ENCODE measurements at regions not wholly inside any gene's neighbourhood (a gene's known extent, or its start where the extent isn't known, plus 50 kb on each side); places are given as distances from the start of the nearest gene placed in this dataset.

DNA sequence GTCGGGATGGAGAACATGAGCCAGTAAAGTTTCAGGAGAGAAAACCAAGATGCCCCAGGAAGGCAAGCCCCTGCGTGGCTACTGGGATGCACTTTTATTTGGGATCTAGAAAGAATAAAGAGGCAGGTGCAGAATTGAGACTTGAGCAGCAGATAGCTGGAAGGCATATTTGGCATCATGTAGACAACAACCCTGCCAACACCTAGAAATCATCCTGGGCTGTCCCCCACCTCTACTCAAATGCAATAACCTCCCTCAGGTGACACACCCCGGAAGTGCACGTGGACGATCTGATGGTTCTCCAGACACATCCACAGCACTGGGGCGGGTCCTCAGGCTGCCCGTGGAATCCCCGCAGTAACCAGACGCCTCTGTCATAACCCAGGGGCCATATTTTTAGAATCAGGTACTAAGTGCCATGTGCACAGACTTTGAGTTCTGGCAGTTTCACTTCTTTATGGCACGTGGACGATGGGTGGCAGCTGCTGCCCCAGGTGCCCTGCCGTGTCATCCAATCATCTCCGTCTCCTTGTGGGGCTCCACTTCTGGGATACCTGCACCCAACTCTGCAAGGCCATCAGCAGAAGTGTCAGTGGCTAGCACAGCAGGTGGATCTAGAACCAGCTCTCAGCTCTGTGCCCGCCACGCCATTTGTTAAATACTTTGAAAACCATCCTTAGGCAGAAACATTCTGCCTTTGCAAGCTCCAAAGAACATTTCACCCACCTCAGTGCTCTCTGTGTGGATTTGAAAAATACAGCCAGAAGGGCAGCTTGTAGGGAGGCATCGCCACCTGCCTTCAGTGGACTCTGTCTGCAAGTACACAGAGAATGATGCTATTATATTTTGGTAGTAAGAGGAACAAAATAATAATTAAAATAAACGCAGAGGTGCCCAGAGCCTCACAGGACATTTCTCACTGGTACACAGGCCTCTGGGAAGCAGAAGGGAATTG lies 771.7 kb upstream of the TMEM132C start:
- WGBS (ENCODE audit: insufficient coverage, insufficient replicate concordance, low lambda C conversion rate, missing lambda C conversion rate) = 50% methylated on average over 17 of the region's 17 CpGs

DNA sequence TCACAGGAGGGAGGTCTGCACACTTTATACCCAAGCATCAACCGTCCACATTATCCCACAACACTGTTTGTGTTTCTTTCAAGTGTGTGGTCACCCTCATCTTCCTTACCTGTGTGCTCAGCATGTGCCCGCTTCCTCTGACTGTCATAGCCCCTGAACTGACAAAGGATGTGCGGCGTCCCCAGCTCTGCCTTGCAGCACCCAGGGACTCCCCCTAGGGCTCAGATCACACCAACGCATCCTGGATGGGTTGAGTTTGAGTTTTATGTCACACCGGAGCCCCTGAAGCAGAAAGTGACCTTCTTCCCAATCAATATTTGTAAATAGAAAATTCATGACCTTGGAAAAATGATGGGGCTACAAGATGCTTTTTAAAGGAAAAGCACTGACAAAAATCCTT lies 770.7 kb upstream of the TMEM132C start:
- H2AFZ ChIP-seq (ENCODE audit: control insufficient read depth, low read depth, low read length) = no peak overlapping the region
- no peaks in the 10 kb centered on the region for H3K79me2 ChIP-seq (ENCODE audit: control insufficient read depth, insufficient read depth, low read length)
- intact Hi-C loops (cut with micrococcal nuclease; ENCODE audit: unreplicated experiment) = no loop called here
- CTCF ChIA-PET = interaction anchor here (1.3 kb wide), 1 partner anchor 11 kb away, joined by 8 read pairs; no protein-coding TSS in a partner anchor
- POLR2A ChIA-PET = no interaction called here
- no TSS peak for BruUV-seq (replicated peaks)
- no peak for DNase-seq (ENCODE audit: low read depth, low spot score)
- no peaks in the 10 kb centered on the region for H3K4me1 ChIP-seq (ENCODE audit: control insufficient read depth, insufficient read depth, low read length)
- no peak overlapping the region for H3K9ac ChIP-seq (ENCODE audit: control insufficient read depth, insufficient read depth, low read length)
- RAD21 ChIA-PET (ENCODE audit: unreplicated experiment) = interaction anchor here (1.3 kb wide), 1 partner anchor 181 kb away, joined by 3 read pairs; no protein-coding TSS in a partner anchor
- H3K36me3 ChIP-seq (ENCODE audit: control insufficient read depth in 2 of 2, insufficient read depth in 2 of 2, low read length in 1 of 2) = no peaks in the 10 kb centered on the region
- in situ Hi-C loops (cut with MboI) = no loop called here
- H3K27me3 ChIP-seq (replicated peaks in 1 of 2; ENCODE audit: control insufficient read depth in 2 of 2, insufficient read depth in 2 of 2, low read length in 1 of 2) = no peaks in the 10 kb centered on the region
- no peaks in the 10 kb centered on the region for H4K20me1 ChIP-seq (ENCODE audit: control insufficient read depth, insufficient read depth)
- no peak for FAIRE-seq
- SMC1A ChIA-PET (ENCODE audit: uncharacterized antibody, unreplicated experiment) = interaction anchor here (2.4 to 3.5 kb wide), 2 partner anchors 60 to 181 kb away, joined by 7 to 9 read pairs; no protein-coding TSS in a partner anchor
- WGBS (ENCODE audit: insufficient coverage, insufficient replicate concordance, low lambda C conversion rate, missing lambda C conversion rate) = 14% methylated on average over 6 of the region's 6 CpGs
- no peaks in the 10 kb centered on the region for H3K9me3 ChIP-seq (replicated peaks; ENCODE audit: control insufficient read depth, insufficient read depth, low read length)
- H3K4me2 ChIP-seq (ENCODE audit: control insufficient read depth, insufficient read depth) = no peak overlapping the region
- H3K27ac ChIP-seq (ENCODE audit: control insufficient read depth, insufficient read depth) = no peak overlapping the region
- H3K4me3 ChIP-seq = no peak overlapping the region
- ATAC-seq = no peak
- TF ChIP-seq CHD1 (IDR thresholded peaks at IDR 0.05; ENCODE audit: low read depth, low read length) = no peak
- TF ChIP-seq TCF12 (IDR thresholded peaks at IDR 0.05; ENCODE audit: low read depth, low read length) = no peak
- TF ChIP-seq RBBP5 (conservative IDR thresholded peaks at IDR 0.05) = no peak
- TF ChIP-seq KLF5 (IDR thresholded peaks at IDR 0.05; ENCODE audit: partially characterized antibody) = no peak
- no peak for TF ChIP-seq HCFC1 (IDR thresholded peaks at IDR 0.05; ENCODE audit: low read length)
- no peak for TF ChIP-seq ZBED1 (IDR thresholded peaks at IDR 0.05; ENCODE audit: borderline replicate concordance)
- TF ChIP-seq, protein P1, sequence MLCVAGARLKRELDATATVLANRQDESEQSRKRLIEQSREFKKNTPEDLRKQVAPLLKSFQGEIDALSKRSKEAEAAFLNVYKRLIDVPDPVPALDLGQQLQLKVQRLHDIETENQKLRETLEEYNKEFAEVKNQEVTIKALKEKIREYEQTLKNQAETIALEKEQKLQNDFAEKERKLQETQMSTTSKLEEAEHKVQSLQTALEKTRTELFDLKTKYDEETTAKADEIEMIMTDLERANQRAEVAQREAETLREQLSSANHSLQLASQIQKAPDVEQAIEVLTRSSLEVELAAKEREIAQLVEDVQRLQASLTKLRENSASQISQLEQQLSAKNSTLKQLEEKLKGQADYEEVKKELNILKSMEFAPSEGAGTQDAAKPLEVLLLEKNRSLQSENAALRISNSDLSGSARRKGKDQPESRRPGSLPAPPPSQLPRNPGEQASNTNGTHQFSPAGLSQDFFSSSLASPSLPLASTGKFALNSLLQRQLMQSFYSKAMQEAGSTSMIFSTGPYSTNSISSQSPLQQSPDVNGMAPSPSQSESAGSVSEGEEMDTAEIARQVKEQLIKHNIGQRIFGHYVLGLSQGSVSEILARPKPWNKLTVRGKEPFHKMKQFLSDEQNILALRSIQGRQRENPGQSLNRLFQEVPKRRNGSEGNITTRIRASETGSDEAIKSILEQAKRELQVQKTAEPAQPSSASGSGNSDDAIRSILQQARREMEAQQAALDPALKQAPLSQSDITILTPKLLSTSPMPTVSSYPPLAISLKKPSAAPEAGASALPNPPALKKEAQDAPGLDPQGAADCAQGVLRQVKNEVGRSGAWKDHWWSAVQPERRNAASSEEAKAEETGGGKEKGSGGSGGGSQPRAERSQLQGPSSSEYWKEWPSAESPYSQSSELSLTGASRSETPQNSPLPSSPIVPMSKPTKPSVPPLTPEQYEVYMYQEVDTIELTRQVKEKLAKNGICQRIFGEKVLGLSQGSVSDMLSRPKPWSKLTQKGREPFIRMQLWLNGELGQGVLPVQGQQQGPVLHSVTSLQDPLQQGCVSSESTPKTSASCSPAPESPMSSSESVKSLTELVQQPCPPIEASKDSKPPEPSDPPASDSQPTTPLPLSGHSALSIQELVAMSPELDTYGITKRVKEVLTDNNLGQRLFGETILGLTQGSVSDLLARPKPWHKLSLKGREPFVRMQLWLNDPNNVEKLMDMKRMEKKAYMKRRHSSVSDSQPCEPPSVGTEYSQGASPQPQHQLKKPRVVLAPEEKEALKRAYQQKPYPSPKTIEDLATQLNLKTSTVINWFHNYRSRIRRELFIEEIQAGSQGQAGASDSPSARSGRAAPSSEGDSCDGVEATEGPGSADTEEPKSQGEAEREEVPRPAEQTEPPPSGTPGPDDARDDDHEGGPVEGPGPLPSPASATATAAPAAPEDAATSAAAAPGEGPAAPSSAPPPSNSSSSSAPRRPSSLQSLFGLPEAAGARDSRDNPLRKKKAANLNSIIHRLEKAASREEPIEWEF (IDR thresholded peaks at IDR 0.05; ENCODE audit: insufficient replicate concordance, low read depth, low read length) = no peak

More for the DNA sequence above, 771.7 kb upstream of the TMEM132C start:
- DNase-seq (ENCODE audit: low read depth, low spot score) (no peak), ATAC-seq (no peak), FAIRE-seq (no peak)
- Histone ChIP-seq H3K27me3 (replicated peaks in 1 of 2; ENCODE audit: control insufficient read depth in 2 of 2, insufficient read depth in 2 of 2, low read length in 1 of 2) (no peaks in the 10 kb centered on the region), H3K36me3 (ENCODE audit: control insufficient read depth in 2 of 2, insufficient read depth in 2 of 2, low read length in 1 of 2) (no peaks in the 10 kb centered on the region), H3K79me2 (ENCODE audit: control insufficient read depth, insufficient read depth, low read length) (no peaks in the 10 kb centered on the region), H3K27ac (ENCODE audit: control insufficient read depth, insufficient read depth) (no peak overlapping the region), H3K9ac (ENCODE audit: control insufficient read depth, insufficient read depth, low read length) (no peak overlapping the region), H4K20me1 (ENCODE audit: control insufficient read depth, insufficient read depth) (no peaks in the 10 kb centered on the region), H3K9me3 (replicated peaks; ENCODE audit: control insufficient read depth, insufficient read depth, low read length) (no peaks in the 10 kb centered on the region), H3K4me3 (no peak overlapping the region), H3K4me2 (ENCODE audit: control insufficient read depth, insufficient read depth) (no peak overlapping the region), H3K4me1 (ENCODE audit: control insufficient read depth, insufficient read depth, low read length) (no peaks in the 10 kb centered on the region), H2AFZ (ENCODE audit: control insufficient read depth, low read depth, low read length) (no peak overlapping the region)
- intact Hi-C loops (cut with micrococcal nuclease; ENCODE audit: unreplicated experiment) = no loop called here
- ChIA-PET SMC1A (ENCODE audit: uncharacterized antibody, unreplicated experiment) (interaction anchor here (2.4 to 3.5 kb wide), 2 partner anchors 61 to 182 kb away, joined by 7 to 9 read pairs; no protein-coding TSS in a partner anchor), POLR2A (no interaction called here), RAD21 (ENCODE audit: unreplicated experiment) (interaction anchor here (1.3 kb wide), 1 partner anchor 182 kb away, joined by 3 read pairs; no protein-coding TSS in a partner anchor), CTCF (interaction anchor here (1.2 to 1.3 kb wide), 2 partner anchors 10 to 43 kb away, joined by 5 to 8 read pairs; no protein-coding TSS in a partner anchor)
- in situ Hi-C loops (cut with MboI) = no loop called here
- 0 out of 4 replicates have a peak, but pooled peaks of 1 of the 2 experiments have one; percentile 16 for TF ChIP-seq BHLHE40 (IDR thresholded peaks at IDR 0.05; ENCODE audit: borderline replicate concordance in 1 of 2, low read depth in 2 of 2, low read length in 1 of 2)
- TF ChIP-seq SP1 (IDR thresholded peaks at IDR 0.05; ENCODE audit: low read depth, low read length) = no peak
- TF ChIP-seq, protein P2, sequence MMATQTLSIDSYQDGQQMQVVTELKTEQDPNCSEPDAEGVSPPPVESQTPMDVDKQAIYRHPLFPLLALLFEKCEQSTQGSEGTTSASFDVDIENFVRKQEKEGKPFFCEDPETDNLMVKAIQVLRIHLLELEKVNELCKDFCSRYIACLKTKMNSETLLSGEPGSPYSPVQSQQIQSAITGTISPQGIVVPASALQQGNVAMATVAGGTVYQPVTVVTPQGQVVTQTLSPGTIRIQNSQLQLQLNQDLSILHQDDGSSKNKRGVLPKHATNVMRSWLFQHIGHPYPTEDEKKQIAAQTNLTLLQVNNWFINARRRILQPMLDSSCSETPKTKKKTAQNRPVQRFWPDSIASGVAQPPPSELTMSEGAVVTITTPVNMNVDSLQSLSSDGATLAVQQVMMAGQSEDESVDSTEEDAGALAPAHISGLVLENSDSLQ (IDR thresholded peaks at IDR 0.05) = no peak
- no TSS peak for BruUV-seq (replicated peaks)
